Left lung (tissue), 4 donors: ENCODE measurements at regions not wholly inside any gene's neighbourhood (a gene's known extent, or its start where the extent isn't known, plus 50 kb on each side); places are given as distances from the start of the nearest gene placed in this dataset.

Experiments
- ATAC-seq: fragments of 200-7000 bp; cut with Tn5 transposase; one replicate; pipeline ENCODE4 v1.9.1; 2020; ENCODE audit warnings: moderate library complexity
- DNase-seq, 4 donors: peaks; one replicate each; pipeline ENCODE4 v3.0.0-alpha.2; 2013 to 2020
- H3K27ac ChIP-seq, 2 donors: fragments of 200-600 bp; sonication (generic) in 1 of 2; one replicate each; pipeline versions ENCODE4 v1.5.0 to v1.8.0; 2020 to 2021
- H3K27me3 ChIP-seq, 2 donors: fragments of 200-600 bp; sonication (generic) in 1 of 2; one replicate each; pipeline versions ENCODE4 v1.5.0 to v1.8.0; 2020 to 2021
- H3K36me3 ChIP-seq, 2 donors: fragments of 200-600 bp; sonication (generic) in 1 of 2; one replicate each; pipeline versions ENCODE4 v1.5.0 to v1.8.0; 2020 to 2021
- H3K4me1 ChIP-seq, 2 donors: fragments of 200-600 bp; one replicate each; pipeline ENCODE4 v1.8.0; 2021
- H3K4me3 ChIP-seq, 2 donors: fragments of 200-600 bp; sonication (generic) in 1 of 2; one replicate each; pipeline versions ENCODE4 v1.5.0 to v1.8.0; 2020 to 2021; ENCODE audit warnings: mild to moderate bottlenecking in 1 of 2
- H3K9me3 ChIP-seq, 2 donors: fragments of 200-600 bp; sonication (generic) in 1 of 2; one replicate each; pipeline versions ENCODE4 v1.5.0 to v1.8.0; 2020 to 2021
- intact Hi-C, 2 donors: fragments of 100-400 bp; cut with DNase I; formaldehyde crosslinking; loops; one replicate each; pipeline versions ENCODE4 v1.11.2 to v1.14.2; 2022
- TF ChIP-seq, protein P1 (sequence below), 2 donors: fragments of 200-600 bp; sonication (generic) in 1 of 2; IDR thresholded peaks; one replicate each; pipeline versions ENCODE4 v1.5.0 to v1.8.0; 2021; ENCODE audit warnings: antibody characterized with exemption in 2 of 2
- donor health status: DM: no; HTN: yes; CAD: no.
- donor health status: DM: no; HTN: no; CAD: no.

- intact Hi-C loops, result no loop called here
- TF ChIP-seq, protein P1, sequence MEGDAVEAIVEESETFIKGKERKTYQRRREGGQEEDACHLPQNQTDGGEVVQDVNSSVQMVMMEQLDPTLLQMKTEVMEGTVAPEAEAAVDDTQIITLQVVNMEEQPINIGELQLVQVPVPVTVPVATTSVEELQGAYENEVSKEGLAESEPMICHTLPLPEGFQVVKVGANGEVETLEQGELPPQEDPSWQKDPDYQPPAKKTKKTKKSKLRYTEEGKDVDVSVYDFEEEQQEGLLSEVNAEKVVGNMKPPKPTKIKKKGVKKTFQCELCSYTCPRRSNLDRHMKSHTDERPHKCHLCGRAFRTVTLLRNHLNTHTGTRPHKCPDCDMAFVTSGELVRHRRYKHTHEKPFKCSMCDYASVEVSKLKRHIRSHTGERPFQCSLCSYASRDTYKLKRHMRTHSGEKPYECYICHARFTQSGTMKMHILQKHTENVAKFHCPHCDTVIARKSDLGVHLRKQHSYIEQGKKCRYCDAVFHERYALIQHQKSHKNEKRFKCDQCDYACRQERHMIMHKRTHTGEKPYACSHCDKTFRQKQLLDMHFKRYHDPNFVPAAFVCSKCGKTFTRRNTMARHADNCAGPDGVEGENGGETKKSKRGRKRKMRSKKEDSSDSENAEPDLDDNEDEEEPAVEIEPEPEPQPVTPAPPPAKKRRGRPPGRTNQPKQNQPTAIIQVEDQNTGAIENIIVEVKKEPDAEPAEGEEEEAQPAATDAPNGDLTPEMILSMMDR (IDR thresholded peaks at IDR 0.05), result no peak
- Histone ChIP-seq H3K36me3 (no peaks in the 10 kb centered on the region), H3K4me3 (no peak overlapping the region), H3K27me3 (no peaks in the 10 kb centered on the region), H3K4me1 (no peaks in the 10 kb centered on the region), H3K9me3 (no peaks in the 10 kb centered on the region), H3K27ac (no peak overlapping the region)
- ATAC-seq, result no peak
- DNase-seq, result no peak
Observed at GRCh38 chrX:14398725-14399124, 130.6 kb upstream of the GLRA2 start.

DNA sequence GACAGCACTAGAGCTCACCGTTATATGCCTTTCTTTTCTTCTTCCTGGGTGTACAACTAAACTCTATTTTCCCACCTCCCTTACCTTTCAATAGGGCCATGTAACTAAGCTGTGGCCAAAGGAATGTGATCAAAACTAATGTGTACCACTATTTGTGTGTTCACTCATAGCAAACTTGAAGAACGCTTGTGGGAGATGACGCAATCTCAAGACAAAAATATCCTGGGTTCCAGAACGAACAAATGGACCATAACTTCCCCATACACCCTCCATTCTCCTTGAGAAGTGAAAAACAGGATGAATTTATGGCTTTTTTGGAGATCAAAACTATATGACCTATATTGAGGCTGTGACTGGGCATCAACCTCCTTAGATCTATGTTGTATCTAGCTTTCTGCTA is 139.7 kb upstream of the GLRA2 start:
- no peak for DNase-seq
- TF ChIP-seq, protein P1 (IDR thresholded peaks at IDR 0.05), result no peak
- Histone ChIP-seq H3K27ac (no peak overlapping the region), H3K4me3 (no peak overlapping the region), H3K4me1 (no peaks in the 10 kb centered on the region), H3K36me3 (no peaks in the 10 kb centered on the region), H3K9me3 (no peaks in the 10 kb centered on the region), H3K27me3 (no peaks in the 10 kb centered on the region)
- intact Hi-C loops, result no loop called here
- no peak for ATAC-seq

GRCh38 chrX:14386981-14387380 is 142.4 kb upstream of the GLRA2 start:
- Histone ChIP-seq H3K27ac (no peak overlapping the region), H3K36me3 (no peaks in the 10 kb centered on the region), H3K4me3 (no peak overlapping the region), H3K27me3 (no peaks in the 10 kb centered on the region), H3K9me3 (no peaks in the 10 kb centered on the region), H3K4me1 (no peaks in the 10 kb centered on the region)
- DNase-seq (no peak), ATAC-seq (no peak)
- intact Hi-C loops, result no loop called here
- TF ChIP-seq, protein P1 (IDR thresholded peaks at IDR 0.05), result no peak

- Histone ChIP-seq H3K27ac (no peak overlapping the region), H3K36me3 (no peaks in the 10 kb centered on the region), H3K9me3 (no peaks in the 10 kb centered on the region), H3K4me1 (no peaks in the 10 kb centered on the region), H3K4me3 (no peak overlapping the region), H3K27me3 (no peaks in the 10 kb centered on the region)
- intact Hi-C loops, result no loop called here
- DNase-seq, result no peak
- ATAC-seq, result no peak
- TF ChIP-seq, protein P1 (IDR thresholded peaks at IDR 0.05), result no peak
Observed at GRCh38 chrX:14380044-14380443, 149.3 kb upstream of the GLRA2 start.

GRCh38 chrX:14377427-14377826 is 151.9 kb upstream of the GLRA2 start:
- Histone ChIP-seq H3K9me3 (no peaks in the 10 kb centered on the region), H3K4me3 (no peak overlapping the region), H3K36me3 (no peaks in the 10 kb centered on the region), H3K27me3 (no peaks in the 10 kb centered on the region), H3K4me1 (no peaks in the 10 kb centered on the region), H3K27ac (no peak overlapping the region)
- ATAC-seq (no peak), DNase-seq (no peak)
- TF ChIP-seq, protein P1 (IDR thresholded peaks at IDR 0.05), result no peak
- intact Hi-C loops, result no loop called here
